ENCODE measurements at regions not wholly inside any gene's neighbourhood (a gene's known extent, or its start where the extent isn't known, plus 50 kb on each side); places are given as distances from the start of the nearest gene placed in this dataset.

DNA sequence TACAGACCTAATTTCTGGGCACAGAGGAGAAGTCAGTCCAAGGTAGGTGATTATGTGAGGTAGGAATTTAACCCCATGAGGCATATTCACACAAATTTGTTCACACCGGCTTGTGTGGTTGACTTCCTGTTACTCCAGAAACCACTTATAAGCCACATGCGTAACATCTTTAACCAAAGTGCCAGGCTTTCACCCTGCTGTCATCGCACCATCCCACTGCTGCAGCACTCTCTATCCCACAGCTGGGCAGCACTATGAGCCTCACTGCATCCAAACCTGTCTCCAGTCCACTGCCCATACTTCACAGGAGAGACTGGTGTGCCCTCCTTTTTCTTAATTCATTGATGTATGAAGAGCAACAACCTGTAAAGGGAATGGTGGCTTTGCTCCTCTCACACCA, 128.2 kb upstream of the ARGLU1 start:
- TF ChIP-seq POLR2AphosphoS5 (IDR thresholded peaks at IDR 0.05; ENCODE audit: low read depth, low read length) (no peak), CTCF (IDR thresholded peaks at IDR 0.05) (no peak), YY1 (IDR thresholded peaks at IDR 0.05; ENCODE audit: low read depth) (no peak), EP300 (IDR thresholded peaks at IDR 0.05; ENCODE audit: borderline replicate concordance in 1 of 2, low read depth in 1 of 2, low read length in 1 of 2) (no peak), EZH2phosphoT487 (IDR thresholded peaks at IDR 0.05; ENCODE audit: borderline replicate concordance, low read depth) (no peak), TAF1 (IDR thresholded peaks at IDR 0.05; ENCODE audit: borderline replicate concordance, low read depth, low read length) (no peak), MXI1 (IDR thresholded peaks at IDR 0.05; ENCODE audit: low read depth, low read length) (no peak), FOXM1 (IDR thresholded peaks at IDR 0.05; ENCODE audit: low read depth) (no peak), RCOR1 (IDR thresholded peaks at IDR 0.05; ENCODE audit: low read length) (no peak), ZBTB33 (IDR thresholded peaks at IDR 0.05; ENCODE audit: borderline replicate concordance, low read depth) (no peak), GABPA (IDR thresholded peaks at IDR 0.05; ENCODE audit: low read depth) (no peak)
- TF ChIP-seq, protein P1, sequence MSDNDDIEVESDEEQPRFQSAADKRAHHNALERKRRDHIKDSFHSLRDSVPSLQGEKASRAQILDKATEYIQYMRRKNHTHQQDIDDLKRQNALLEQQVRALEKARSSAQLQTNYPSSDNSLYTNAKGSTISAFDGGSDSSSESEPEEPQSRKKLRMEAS (IDR thresholded peaks at IDR 0.05; ENCODE audit: low read depth), result no peak
- TF ChIP-seq, protein P2, sequence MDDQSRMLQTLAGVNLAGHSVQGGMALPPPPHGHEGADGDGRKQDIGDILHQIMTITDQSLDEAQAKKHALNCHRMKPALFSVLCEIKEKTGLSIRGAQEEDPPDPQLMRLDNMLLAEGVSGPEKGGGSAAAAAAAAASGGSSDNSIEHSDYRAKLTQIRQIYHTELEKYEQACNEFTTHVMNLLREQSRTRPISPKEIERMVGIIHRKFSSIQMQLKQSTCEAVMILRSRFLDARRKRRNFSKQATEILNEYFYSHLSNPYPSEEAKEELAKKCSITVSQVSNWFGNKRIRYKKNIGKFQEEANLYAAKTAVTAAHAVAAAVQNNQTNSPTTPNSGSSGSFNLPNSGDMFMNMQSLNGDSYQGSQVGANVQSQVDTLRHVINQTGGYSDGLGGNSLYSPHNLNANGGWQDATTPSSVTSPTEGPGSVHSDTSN (IDR thresholded peaks at IDR 0.05), result no peak
